ENCODE measurements at regions not wholly inside any gene's neighbourhood (a gene's known extent, or its start where the extent isn't known, plus 50 kb on each side); places are given as distances from the start of the nearest gene placed in this dataset.

- TF ChIP-seq EZH2 (IDR thresholded peaks at IDR 0.05; ENCODE audit: borderline replicate concordance), result no peak
- no peak for TF ChIP-seq CTCF (IDR thresholded peaks at IDR 0.05; ENCODE audit: poor library complexity)
- no peak for TF ChIP-seq EZH2phosphoT487 (IDR thresholded peaks at IDR 0.05; ENCODE audit: low read depth, severe bottlenecking, unreplicated experiment)
- no peaks in the 10 kb centered on the region for H3K36me3 ChIP-seq (replicated peaks; ENCODE audit: insufficient read depth, low read depth)
- peaks cover 4% of the 10 kb centered on the region for H3K4me1 ChIP-seq (ENCODE audit: insufficient read depth)
- no peaks in the 10 kb centered on the region for H3K79me2 ChIP-seq
- H2AFZ ChIP-seq, result no peak overlapping the region
- no peak overlapping the region for H3K4me3 ChIP-seq
- WGBS (ENCODE audit: low lambda C conversion rate, missing lambda C conversion rate), result 36% methylated on average over 2 of the region's 2 CpGs
- H3K27ac ChIP-seq, result no peak overlapping the region
- H3K4me2 ChIP-seq, result peak overlapping the region; percentile 39
- no peaks in the 10 kb centered on the region for H3K27me3 ChIP-seq
- H3K9me2 ChIP-seq (replicated peaks; ENCODE audit: insufficient read depth), result no peaks in the 10 kb centered on the region
- no peak for DNase-seq (ENCODE audit: low spot score)
- H4K20me1 ChIP-seq (ENCODE audit: insufficient read depth, poor library complexity, severe bottlenecking), result no peaks in the 10 kb centered on the region
- no peaks in the 10 kb centered on the region for H3K9me3 ChIP-seq (ENCODE audit: low read depth)
These were observed 596.4 kb downstream of the NYAP2 start for GRCh38 chr2:225995796-225996461.

- Histone ChIP-seq H4K20me1 (ENCODE audit: insufficient read depth, poor library complexity, severe bottlenecking) (no peaks in the 10 kb centered on the region), H3K79me2 (no peaks in the 10 kb centered on the region), H3K9me2 (replicated peaks; ENCODE audit: insufficient read depth) (no peaks in the 10 kb centered on the region), H2AFZ (no peak overlapping the region), H3K4me3 (no peak overlapping the region), H3K27me3 (no peaks in the 10 kb centered on the region), H3K4me1 (ENCODE audit: insufficient read depth) (peaks cover 4% of the 10 kb centered on the region), H3K9me3 (ENCODE audit: low read depth) (no peaks in the 10 kb centered on the region), H3K27ac (no peak overlapping the region), H3K4me2 (no peak overlapping the region), H3K36me3 (replicated peaks; ENCODE audit: insufficient read depth, low read depth) (no peaks in the 10 kb centered on the region)
- 95% methylated on average over 3 of the region's 3 CpGs for WGBS (ENCODE audit: low lambda C conversion rate, missing lambda C conversion rate)
- TF ChIP-seq EZH2 (IDR thresholded peaks at IDR 0.05; ENCODE audit: borderline replicate concordance) (no peak), EZH2phosphoT487 (IDR thresholded peaks at IDR 0.05; ENCODE audit: low read depth, severe bottlenecking, unreplicated experiment) (no peak), CTCF (IDR thresholded peaks at IDR 0.05; ENCODE audit: poor library complexity) (no peak)
- DNase-seq (ENCODE audit: low spot score), result no peak
These were observed 595.4 kb downstream of the NYAP2 start for GRCh38 chr2:225994748-225995405.

GRCh38 chr2:225993430-225993829, 593.9 kb downstream of the NYAP2 start:
- Histone ChIP-seq H3K79me2 (no peaks in the 10 kb centered on the region), H4K20me1 (ENCODE audit: insufficient read depth, poor library complexity, severe bottlenecking) (no peaks in the 10 kb centered on the region), H3K27ac (no peak overlapping the region), H3K4me3 (no peak overlapping the region), H3K4me1 (ENCODE audit: insufficient read depth) (peaks cover 4% of the 10 kb centered on the region), H3K9me3 (ENCODE audit: low read depth) (no peaks in the 10 kb centered on the region), H3K4me2 (no peak overlapping the region), H3K9me2 (replicated peaks; ENCODE audit: insufficient read depth) (no peaks in the 10 kb centered on the region), H2AFZ (no peak overlapping the region), H3K27me3 (no peaks in the 10 kb centered on the region), H3K36me3 (replicated peaks; ENCODE audit: insufficient read depth, low read depth) (no peaks in the 10 kb centered on the region)
- 98% methylated on average over 2 of the region's 2 CpGs for WGBS (ENCODE audit: low lambda C conversion rate, missing lambda C conversion rate)
- TF ChIP-seq EZH2 (IDR thresholded peaks at IDR 0.05; ENCODE audit: borderline replicate concordance) (no peak), EZH2phosphoT487 (IDR thresholded peaks at IDR 0.05; ENCODE audit: low read depth, severe bottlenecking, unreplicated experiment) (no peak), CTCF (IDR thresholded peaks at IDR 0.05; ENCODE audit: poor library complexity) (no peak)
- no peak for DNase-seq (ENCODE audit: low spot score)

Data from hepatocyte (in vitro differentiated cells).